GM13976 (cell line): ENCODE measurements at regions not wholly inside any gene's neighbourhood (a gene's known extent, or its start where the extent isn't known, plus 50 kb on each side); places are given as distances from the start of the nearest gene placed in this dataset.

Source experiments
- DNase-seq: peaks from one replicate; pipeline ENCODE4 v3.0.0; 2012; ENCODE audit warnings: low spot score
- in situ Hi-C: fragments of 300-500 bp; cut with MboI; formaldehyde crosslinking; loops from one replicate; pipeline ENCODE4 v1.12.0; 2022; ENCODE audit warnings: low sequenced_read_pairs, mixed read lengths, inconsistent platforms; ENCODE audit not compliant: unreplicated experiment
- TF ChIP-seq, protein P1 (sequence below): IDR thresholded peaks from 2 replicates; pipeline ENCODE4 v1.5.1; 2012; ENCODE audit warnings: borderline replicate concordance, mild to moderate bottlenecking; ENCODE audit not compliant: insufficient read depth; ENCODE audit errors: extremely low read depth, missing control alignments, control extremely low read depth

DNA sequence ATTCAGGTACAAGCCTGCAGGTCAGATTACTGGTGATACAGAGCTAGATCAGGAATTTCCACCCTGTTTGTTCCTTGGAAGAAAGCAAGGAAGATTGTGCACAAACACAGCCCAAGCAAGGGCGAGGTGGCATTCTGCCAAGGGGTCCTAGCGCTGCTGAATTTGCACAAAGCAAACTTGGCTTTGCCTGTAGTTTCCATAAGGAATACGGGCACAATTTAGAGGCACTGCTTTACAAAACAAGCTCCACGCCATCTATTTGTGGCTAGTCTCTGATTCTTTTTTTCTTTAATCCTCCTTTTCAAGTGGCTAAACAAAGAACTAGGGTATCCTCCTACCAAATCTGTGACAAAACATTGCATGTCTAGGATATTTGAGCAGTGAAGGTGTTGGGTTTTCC lies 195.5 kb upstream of the ACVR2A start:
- TF ChIP-seq, protein P1, sequence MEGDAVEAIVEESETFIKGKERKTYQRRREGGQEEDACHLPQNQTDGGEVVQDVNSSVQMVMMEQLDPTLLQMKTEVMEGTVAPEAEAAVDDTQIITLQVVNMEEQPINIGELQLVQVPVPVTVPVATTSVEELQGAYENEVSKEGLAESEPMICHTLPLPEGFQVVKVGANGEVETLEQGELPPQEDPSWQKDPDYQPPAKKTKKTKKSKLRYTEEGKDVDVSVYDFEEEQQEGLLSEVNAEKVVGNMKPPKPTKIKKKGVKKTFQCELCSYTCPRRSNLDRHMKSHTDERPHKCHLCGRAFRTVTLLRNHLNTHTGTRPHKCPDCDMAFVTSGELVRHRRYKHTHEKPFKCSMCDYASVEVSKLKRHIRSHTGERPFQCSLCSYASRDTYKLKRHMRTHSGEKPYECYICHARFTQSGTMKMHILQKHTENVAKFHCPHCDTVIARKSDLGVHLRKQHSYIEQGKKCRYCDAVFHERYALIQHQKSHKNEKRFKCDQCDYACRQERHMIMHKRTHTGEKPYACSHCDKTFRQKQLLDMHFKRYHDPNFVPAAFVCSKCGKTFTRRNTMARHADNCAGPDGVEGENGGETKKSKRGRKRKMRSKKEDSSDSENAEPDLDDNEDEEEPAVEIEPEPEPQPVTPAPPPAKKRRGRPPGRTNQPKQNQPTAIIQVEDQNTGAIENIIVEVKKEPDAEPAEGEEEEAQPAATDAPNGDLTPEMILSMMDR = no peak
- no peak for DNase-seq
- in situ Hi-C loops = no loop called here

DNA sequence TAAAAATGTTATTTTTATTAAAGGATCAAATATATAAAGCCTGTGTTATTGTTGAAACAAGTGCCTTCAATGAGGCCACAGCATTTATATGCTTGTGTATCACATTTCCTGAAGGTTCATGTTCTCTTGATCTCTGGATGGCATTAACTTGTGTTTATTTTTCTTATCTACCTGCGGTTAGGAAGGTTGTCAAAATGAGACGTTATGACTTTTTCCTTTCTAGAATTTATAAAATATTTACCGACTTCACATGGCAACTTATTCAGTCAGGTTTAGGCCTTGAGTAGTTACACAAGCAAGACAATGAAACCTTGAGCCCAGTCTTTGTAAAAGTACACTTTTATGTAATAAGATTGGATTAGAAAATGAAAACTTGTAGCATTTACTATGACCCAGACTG lies 196.4 kb upstream of the ACVR2A start:
- TF ChIP-seq, protein P1 = no peak
- no peak for DNase-seq
- in situ Hi-C loops = no loop called here

DNA sequence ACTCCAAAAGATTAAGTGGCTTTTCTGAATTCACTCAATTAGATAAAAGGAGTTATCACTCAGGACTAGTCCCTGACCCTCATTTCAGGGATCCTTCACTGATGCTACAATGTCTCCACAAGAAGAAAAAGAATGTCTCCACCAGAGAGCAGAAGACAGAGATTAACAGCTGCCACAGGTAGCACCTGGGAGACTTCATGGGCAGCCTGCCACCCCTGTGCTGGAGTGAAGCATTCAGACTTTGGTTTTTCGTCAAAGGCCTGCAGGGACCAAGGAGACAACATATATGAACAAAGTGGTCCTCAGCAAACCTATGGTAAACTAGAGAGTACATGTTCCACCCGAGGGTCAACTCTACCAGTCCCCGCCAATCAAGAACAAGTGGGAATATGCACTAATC lies 197.0 kb upstream of the ACVR2A start:
- TF ChIP-seq, protein P1 = no peak
- in situ Hi-C loops = no loop called here
- DNase-seq = no peak

DNA sequence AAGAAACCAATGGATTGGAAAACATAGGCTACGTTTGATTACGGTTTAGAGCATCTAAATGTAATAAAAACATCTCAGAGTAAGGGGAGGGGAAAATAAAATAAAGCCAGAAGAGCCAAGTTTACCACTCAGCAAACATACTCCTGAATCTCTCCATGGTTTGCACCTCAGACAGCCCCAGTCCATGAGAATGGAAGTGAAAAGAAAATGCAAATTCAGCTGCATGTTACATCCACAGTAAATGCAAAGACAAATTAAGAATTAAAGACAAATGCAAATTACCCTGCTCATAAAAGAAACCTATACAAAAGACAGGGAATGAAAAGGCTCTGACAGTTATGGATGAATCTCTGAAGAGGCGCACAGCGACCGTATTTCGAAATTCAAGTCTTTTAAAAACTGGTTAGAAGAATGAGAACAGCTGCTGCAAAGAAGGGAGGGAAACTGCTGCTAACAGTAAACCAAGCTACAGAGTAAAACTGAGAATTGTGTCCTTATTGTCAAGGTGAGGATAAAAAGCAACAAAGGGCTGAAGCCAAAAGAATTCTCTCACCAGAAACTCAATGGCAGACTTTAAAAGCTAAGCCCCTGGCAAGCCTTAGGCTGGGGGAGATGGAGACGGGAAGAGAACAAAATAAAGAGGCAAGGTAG lies 197.9 kb upstream of the ACVR2A start:
- no peak for DNase-seq
- TF ChIP-seq, protein P1 = no peak

DNA sequence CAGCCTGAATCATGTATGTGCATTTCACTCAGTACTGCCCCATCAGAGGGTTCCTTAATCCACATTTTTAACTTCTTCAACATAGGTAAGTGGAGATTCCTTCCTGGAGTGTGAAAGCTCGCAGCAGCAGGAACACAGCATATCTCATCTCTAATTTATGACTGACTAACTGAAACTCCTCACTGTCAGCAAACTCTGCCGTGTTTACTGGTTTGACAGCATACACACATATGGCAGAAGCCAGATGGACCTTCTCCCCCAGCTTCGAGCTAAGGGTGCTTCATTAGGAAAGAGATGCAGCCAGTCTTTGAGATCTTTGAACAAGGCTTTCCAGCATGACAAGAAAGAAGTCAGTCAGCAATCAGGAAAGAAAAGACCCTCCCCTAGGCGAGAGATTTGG lies 200.3 kb upstream of the ACVR2A start:
- TF ChIP-seq, protein P1 = no peak
- no peak for DNase-seq
- in situ Hi-C loops = no loop called here

More for the DNA sequence above, 197.9 kb upstream of the ACVR2A start:
- in situ Hi-C loops = no loop called here

DNA sequence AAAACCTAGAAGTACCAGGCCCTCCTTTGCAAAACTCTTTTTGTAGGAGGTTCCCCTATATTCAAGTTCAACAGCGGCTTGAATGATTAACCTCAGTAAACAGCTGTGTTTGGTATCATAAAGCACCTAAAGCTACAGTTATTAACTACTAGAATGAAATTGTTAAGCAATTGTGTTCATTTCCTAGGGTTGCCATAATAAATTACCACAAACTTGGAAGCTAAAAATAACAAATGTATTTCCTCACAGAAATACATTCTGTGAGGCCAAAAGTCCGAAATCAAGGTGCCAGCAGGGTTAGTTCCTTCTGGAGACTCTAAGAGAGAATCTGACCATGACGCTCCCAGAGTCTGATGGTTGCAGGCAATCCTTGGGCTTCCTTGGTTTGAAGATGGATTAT lies 202.1 kb upstream of the ACVR2A start:
- in situ Hi-C loops = no loop called here
- TF ChIP-seq, protein P1 = no peak
- no peak for DNase-seq
